Adipocyte (in vitro differentiated cells): ENCODE measurements at regions not wholly inside any gene's neighbourhood (a gene's known extent, or its start where the extent isn't known, plus 50 kb on each side); places are given as distances from the start of the nearest gene placed in this dataset.

Experiments
- DNase-seq: peaks from one replicate; pipeline ENCODE4 v3.0.0-alpha.2; 2015; ENCODE audit warnings: low read depth
- H3K27me3 ChIP-seq: replicated peaks from 2 replicates; pipeline ENCODE4 v1.7.0; 2013; ENCODE audit warnings: mild to moderate bottlenecking, low read length, moderate library complexity; ENCODE audit not compliant: control insufficient read depth, insufficient read depth
- H3K36me3 ChIP-seq: 2 replicates; pipeline ENCODE4 v1.7.0; 2013; ENCODE audit warnings: low read length, mild to moderate bottlenecking, moderate library complexity; ENCODE audit not compliant: control insufficient read depth, insufficient read depth, severe bottlenecking
- H3K4me1 ChIP-seq: 2 replicates; pipeline ENCODE4 v1.7.0; 2013; ENCODE audit warnings: mild to moderate bottlenecking, low read length, moderate library complexity; ENCODE audit not compliant: control insufficient read depth, insufficient read depth
- H3K4me3 ChIP-seq: 2 replicates; pipeline ENCODE4 v1.7.0; 2013; ENCODE audit warnings: mild to moderate bottlenecking, low read length, moderate library complexity
- H3K9ac ChIP-seq: 2 replicates; pipeline ENCODE4 v1.7.0; 2013; ENCODE audit warnings: mild to moderate bottlenecking, low read length, moderate library complexity
- H3K9me3 ChIP-seq: 2 replicates; pipeline ENCODE4 v1.7.0; 2013; ENCODE audit warnings: mild to moderate bottlenecking, low read length, moderate library complexity; ENCODE audit not compliant: control insufficient read depth

DNA sequence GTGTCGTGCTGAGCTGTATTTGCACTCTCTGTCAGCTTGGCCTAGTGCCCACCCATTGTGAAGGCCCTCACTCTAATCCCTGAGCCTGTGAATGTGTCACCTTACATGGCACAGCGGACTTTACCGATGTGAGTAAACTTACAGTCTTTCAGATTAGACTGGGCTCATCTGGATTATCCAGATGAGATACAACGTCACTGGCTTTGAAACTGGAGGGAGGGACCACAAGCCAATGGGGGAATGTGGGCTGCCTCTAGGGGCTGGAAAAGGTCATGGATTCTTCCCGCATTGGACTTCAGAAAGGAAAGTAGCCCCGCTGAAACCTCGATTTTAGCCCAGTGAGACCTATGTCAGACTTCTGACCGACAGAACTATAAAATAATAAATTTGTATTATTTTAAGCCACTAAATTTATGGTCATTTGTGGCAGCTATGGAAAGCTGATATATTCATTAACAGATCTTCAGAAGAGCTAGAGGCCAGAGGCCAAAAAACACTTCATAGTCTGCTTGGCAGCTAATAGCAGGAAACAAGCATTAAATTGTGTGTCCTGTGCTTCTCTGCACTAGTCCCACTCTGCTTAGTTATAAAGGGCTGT is 139.0 kb upstream of the GAS1 start:
- DNase-seq: no peak
- Histone ChIP-seq H3K9me3 (peaks cover 6% of the 10 kb centered on the region), H3K4me1 (peaks cover 7% of the 10 kb centered on the region), H3K36me3 (no peaks in the 10 kb centered on the region), H3K9ac (no peak overlapping the region), H3K27me3 (no peaks in the 10 kb centered on the region), H3K4me3 (no peak overlapping the region)

DNA sequence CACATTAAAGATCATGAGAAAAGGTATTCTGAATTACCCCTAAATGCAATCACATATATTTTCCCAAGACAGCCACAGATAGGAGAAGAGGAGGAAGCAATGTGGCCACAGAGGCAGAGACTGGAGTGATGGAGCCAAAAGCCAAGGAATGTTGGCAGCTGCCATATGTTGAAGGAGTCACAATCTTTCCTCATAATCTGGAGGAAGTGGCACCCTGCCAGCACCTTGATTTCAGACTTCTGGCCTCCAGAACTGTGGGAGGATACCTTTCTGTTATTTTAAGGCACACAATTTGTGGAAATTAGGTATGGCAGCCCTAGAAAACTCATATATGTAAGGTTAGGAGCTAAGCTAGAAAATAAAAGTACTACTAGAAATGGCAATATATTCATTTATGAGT is 139.9 kb upstream of the GAS1 start:
- Histone ChIP-seq H3K9ac (no peak overlapping the region), H3K36me3 (no peaks in the 10 kb centered on the region), H3K27me3 (no peaks in the 10 kb centered on the region), H3K4me3 (no peak overlapping the region), H3K4me1 (no peaks in the 10 kb centered on the region), H3K9me3 (peaks cover 6% of the 10 kb centered on the region)
- DNase-seq: no peak

DNA sequence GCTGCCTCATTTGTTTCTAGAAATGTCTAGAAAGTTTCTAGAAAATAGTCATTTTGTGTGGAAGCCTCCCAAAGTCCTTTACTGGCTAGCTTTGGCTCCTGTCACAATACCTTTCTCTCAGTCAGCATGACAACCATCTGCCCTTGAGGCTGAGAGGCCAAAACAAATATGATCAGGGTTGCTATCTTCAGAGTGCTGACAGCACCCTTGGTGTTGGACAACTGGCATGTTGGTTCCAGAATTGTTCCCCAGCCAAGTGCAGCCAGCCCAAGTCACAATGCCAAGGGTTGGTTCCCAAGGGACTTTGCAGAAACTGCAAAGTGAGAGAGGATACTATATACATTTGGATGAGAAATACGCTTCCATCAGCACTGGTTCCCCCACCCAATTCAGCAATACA is 140.9 kb upstream of the GAS1 start:
- Histone ChIP-seq H3K4me1 (no peaks in the 10 kb centered on the region), H3K9me3 (peaks cover 6% of the 10 kb centered on the region), H3K36me3 (no peaks in the 10 kb centered on the region), H3K9ac (no peak overlapping the region), H3K4me3 (no peak overlapping the region), H3K27me3 (no peaks in the 10 kb centered on the region)
- no peak for DNase-seq

DNA sequence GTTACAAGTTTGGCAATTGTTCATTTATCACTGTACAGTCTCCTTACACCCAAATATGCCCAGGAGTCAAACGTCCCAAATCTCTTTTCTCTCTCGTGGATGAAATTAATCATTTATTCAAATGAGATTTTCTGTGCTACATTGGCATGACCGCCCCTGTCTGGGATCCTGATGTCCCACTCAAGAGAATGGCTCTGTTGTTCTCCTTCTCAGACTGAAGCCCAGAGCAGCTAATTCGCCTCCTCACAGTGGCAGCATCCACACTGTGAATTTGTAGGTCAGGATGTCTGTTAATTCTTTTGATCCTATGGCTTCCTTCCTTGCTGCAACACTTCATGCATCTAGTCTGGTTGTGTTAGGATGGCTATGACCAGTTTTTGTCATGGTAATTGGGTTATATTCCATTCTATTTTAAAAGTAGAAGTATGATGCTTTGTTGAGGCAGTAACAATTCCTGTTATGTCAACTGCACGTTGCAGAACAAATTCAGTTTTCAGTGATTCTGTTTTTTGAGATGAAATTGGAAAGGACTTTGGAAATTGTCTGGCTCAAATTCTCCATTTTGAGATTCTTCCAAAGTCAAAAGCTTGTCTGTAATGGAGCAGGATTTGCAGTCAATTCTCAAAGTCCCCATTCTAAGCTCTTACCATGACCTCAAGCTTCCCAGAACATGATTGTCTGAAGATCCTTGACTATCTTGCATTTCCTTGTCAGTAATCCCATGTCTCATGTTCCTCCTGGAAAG is 141.5 kb upstream of the GAS1 start:
- no peaks in the 10 kb centered on the region for H3K27me3 ChIP-seq
- no peaks in the 10 kb centered on the region for H3K4me1 ChIP-seq
- no peak for DNase-seq
- peaks cover 6% of the 10 kb centered on the region for H3K9me3 ChIP-seq
- H3K4me3 ChIP-seq: no peak overlapping the region
- H3K9ac ChIP-seq: no peak overlapping the region
- H3K36me3 ChIP-seq: no peaks in the 10 kb centered on the region

DNA sequence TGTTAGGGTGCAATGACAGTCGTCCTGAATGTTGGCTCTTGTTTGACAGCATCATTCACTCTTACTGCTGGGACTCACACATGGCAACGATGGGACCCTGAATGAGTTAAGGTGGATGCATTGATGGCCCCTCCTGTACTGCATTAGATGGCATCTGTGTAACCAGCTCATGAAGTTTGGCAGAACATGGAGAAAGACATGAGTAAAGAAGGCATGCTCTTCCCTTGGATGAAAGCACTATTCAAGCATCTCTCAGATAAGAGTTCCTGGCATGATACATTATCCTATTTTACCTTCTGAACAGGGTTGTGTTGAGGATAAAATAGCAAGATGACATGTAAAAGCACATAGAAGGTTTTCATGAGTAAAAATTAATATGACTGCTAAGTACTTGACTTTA is 142.2 kb upstream of the GAS1 start:
- H3K36me3 ChIP-seq: no peaks in the 10 kb centered on the region
- H3K9ac ChIP-seq: no peak overlapping the region
- H3K4me1 ChIP-seq: no peaks in the 10 kb centered on the region
- H3K4me3 ChIP-seq: no peak overlapping the region
- no peak for DNase-seq
- no peaks in the 10 kb centered on the region for H3K27me3 ChIP-seq
- peaks cover 6% of the 10 kb centered on the region for H3K9me3 ChIP-seq

DNA sequence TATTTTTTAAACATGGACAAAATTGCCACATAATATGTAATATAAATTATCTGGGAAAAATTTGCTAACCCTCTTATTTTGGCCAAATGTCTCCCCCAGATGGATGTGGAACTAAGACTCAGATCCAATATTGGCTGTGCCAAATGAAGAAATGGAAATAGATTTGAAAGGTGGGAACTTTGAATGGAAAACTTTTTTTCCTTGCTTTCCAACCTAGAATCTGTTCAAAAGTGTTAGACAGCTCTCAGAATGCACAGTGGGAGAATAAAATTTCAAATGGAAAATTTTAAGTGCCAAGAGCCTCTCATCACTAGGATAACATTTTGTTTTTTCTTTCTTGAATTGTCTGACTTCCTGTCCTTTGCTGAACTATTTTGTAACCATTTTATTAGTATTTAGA is 142.6 kb upstream of the GAS1 start:
- H3K9me3 ChIP-seq: peaks cover 6% of the 10 kb centered on the region
- H3K27me3 ChIP-seq: no peaks in the 10 kb centered on the region
- DNase-seq: no peak
- no peak overlapping the region for H3K9ac ChIP-seq
- H3K4me3 ChIP-seq: no peak overlapping the region
- no peaks in the 10 kb centered on the region for H3K36me3 ChIP-seq
- no peaks in the 10 kb centered on the region for H3K4me1 ChIP-seq

DNA sequence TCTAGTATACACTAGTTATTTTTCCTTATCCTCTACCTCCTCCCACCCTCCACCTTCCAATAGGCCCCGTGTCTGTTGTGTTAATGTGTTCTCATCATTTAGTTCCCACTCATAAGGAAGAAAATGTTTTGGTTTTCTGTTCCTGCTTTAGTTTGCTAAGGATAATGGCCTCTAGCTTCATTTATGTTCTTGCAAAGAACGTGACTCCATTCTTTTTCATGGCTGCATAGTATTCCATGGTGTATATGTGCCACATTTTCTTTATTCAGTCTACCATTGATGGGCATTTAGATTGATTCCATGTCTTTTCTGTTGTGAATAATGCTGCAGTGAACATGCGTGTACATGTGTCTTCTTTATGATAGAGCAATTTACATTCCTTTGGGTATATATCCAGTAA is 146.5 kb upstream of the GAS1 start:
- Histone ChIP-seq H3K36me3 (no peaks in the 10 kb centered on the region), H3K27me3 (no peaks in the 10 kb centered on the region), H3K9ac (no peak overlapping the region), H3K9me3 (no peaks in the 10 kb centered on the region), H3K4me3 (no peak overlapping the region), H3K4me1 (no peaks in the 10 kb centered on the region)
- no peak for DNase-seq

DNA sequence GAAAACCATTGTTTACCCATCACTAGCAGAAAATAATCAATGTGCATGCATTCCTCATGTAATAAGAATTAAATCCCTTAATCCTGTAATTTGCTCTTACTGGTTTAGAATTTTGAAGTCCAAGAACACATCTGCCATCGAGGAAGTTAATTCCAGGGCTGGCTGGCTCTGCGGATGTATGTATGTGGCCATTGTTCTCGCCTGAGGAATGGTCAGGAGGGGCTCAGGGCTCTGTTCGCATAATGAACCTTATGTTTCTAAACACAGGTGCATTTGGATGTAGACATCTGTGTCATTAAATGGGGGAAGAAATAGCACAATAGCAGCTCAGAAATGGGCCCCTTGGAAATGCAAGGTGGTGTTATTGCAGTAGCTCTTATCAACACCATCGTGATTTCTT is 148.6 kb upstream of the GAS1 start:
- no peaks in the 10 kb centered on the region for H3K36me3 ChIP-seq
- H3K9ac ChIP-seq: no peak overlapping the region
- no peak overlapping the region for H3K4me3 ChIP-seq
- no peaks in the 10 kb centered on the region for H3K9me3 ChIP-seq
- DNase-seq: no peak
- H3K27me3 ChIP-seq: no peaks in the 10 kb centered on the region
- H3K4me1 ChIP-seq: peaks cover 11% of the 10 kb centered on the region

DNA sequence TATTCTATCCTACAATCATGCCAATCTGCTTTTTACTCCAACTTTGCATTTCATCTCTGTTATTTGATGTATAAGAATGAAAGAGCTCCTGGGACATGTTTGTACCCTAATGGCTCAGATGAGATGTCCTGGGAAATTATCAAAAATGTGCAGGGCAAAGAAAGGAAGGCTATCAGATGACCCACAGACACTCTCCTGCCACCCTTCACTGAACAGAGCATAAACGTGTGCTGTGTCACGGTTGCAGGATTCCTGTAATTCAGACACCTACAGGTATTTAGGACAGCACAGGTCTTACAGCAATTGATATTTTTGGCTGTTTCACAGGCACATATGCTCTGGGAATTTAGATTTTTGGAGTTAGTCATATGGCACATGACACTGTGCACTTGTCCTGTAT is 149.2 kb upstream of the GAS1 start:
- no peak overlapping the region for H3K4me3 ChIP-seq
- H3K36me3 ChIP-seq: no peaks in the 10 kb centered on the region
- no peak for DNase-seq
- no peak overlapping the region for H3K9ac ChIP-seq
- H3K9me3 ChIP-seq: no peaks in the 10 kb centered on the region
- H3K27me3 ChIP-seq: no peaks in the 10 kb centered on the region
- H3K4me1 ChIP-seq: peaks cover 11% of the 10 kb centered on the region

DNA sequence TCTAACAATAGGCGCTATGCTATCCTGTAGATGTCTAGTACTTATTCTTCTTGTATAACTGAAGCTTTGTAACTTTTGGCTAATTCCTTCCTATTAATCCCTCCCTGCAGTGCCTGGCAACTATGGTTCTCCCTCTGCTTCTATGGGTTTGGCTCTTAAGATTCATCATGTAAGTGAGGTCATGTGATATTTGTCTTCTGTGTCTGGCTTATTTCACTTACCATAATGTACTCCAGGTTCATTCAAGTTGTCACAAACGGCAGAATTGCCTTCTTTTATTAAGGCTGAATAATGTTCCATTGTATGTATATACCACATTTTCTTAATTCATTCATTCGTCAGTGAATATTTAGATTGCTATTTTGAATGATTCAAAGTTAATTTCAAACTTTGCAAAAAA is 149.9 kb upstream of the GAS1 start:
- no peaks in the 10 kb centered on the region for H3K36me3 ChIP-seq
- no peaks in the 10 kb centered on the region for H3K27me3 ChIP-seq
- H3K4me1 ChIP-seq: peaks cover 11% of the 10 kb centered on the region
- H3K9ac ChIP-seq: no peak overlapping the region
- no peak overlapping the region for H3K4me3 ChIP-seq
- no peak for DNase-seq
- no peaks in the 10 kb centered on the region for H3K9me3 ChIP-seq

DNA sequence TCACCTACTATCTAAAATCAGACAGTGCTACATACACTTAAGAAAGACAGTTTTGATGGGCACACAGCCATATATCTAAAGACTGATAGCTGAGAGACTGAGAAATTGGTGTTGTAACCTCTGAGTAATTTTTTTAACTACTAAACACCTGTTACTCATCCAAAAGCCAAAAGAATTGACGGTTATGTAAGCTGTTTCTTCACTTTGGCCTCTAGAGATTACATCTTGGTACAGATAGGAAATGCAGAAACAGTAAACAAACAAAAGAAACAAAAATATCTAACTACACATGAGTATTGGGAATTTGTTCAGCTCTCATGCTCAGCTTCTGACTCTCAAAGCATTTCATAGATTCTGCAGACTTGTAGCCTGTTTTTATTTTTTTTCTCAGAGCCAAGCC is 152.1 kb upstream of the GAS1 start:
- no peak for DNase-seq
- Histone ChIP-seq H3K9ac (no peak overlapping the region), H3K4me1 (peaks cover 11% of the 10 kb centered on the region), H3K9me3 (no peaks in the 10 kb centered on the region), H3K4me3 (no peak overlapping the region), H3K27me3 (no peaks in the 10 kb centered on the region), H3K36me3 (no peaks in the 10 kb centered on the region)

DNA sequence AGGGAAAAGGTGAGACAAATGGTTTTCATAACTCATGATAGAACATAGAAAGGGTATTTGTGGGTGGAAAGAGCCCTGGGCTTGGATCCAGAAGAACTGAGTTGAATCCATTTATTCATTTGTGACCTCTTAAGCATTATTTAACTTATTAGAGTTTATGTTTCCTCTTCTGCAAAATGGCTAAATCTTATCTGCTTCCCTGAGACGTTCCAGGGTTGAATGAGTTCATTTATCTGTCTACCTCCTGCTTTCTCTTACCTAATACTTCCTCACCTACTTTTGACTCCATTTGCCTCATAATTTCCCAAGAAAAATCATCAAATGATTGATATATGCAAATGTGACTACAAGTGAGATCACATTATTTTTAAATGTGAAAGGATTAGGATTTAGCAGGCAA is 152.7 kb upstream of the GAS1 start:
- Histone ChIP-seq H3K9ac (no peak overlapping the region), H3K4me3 (no peak overlapping the region), H3K4me1 (peaks cover 11% of the 10 kb centered on the region), H3K36me3 (no peaks in the 10 kb centered on the region), H3K27me3 (no peaks in the 10 kb centered on the region), H3K9me3 (no peaks in the 10 kb centered on the region)
- no peak for DNase-seq
